ENCODE measurements at regions not wholly inside any gene's neighbourhood (a gene's known extent, or its start where the extent isn't known, plus 50 kb on each side); places are given as distances from the start of the nearest gene placed in this dataset.

DNA sequence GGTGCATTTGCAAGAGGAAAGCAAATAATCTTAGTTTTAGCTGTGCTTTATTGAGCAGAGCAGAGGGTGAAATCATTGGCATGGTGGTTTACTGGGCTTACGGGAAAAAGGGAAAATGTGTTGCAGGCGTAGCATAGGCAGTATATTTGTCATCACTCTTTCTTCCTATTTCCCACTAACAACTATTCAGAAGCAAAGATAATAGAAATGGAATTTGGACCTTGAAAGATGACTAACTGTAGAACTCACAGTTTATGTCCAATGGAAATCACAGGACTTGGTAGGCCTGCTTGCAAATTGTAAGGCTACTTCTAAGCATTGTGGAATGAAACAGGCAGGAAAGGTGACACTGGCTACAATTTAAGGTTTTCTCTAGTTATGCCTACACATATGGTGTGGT, 611.9 kb upstream of the MAN1A1 start:
- CTCF ChIA-PET: interaction anchor here (0.8 kb wide), 1 partner anchor 783 kb away, joined by 3 read pairs; no protein-coding TSS in a partner anchor
- POLR2A ChIA-PET (ENCODE audit: low non-redundant PET): no interaction called here
- DNase-seq (ENCODE audit: low spot score): no peak
- TF ChIP-seq, protein P1, sequence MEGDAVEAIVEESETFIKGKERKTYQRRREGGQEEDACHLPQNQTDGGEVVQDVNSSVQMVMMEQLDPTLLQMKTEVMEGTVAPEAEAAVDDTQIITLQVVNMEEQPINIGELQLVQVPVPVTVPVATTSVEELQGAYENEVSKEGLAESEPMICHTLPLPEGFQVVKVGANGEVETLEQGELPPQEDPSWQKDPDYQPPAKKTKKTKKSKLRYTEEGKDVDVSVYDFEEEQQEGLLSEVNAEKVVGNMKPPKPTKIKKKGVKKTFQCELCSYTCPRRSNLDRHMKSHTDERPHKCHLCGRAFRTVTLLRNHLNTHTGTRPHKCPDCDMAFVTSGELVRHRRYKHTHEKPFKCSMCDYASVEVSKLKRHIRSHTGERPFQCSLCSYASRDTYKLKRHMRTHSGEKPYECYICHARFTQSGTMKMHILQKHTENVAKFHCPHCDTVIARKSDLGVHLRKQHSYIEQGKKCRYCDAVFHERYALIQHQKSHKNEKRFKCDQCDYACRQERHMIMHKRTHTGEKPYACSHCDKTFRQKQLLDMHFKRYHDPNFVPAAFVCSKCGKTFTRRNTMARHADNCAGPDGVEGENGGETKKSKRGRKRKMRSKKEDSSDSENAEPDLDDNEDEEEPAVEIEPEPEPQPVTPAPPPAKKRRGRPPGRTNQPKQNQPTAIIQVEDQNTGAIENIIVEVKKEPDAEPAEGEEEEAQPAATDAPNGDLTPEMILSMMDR (conservative IDR thresholded peaks at IDR 0.05; ENCODE audit: low read depth): no peak
- H3K27ac ChIP-seq: no peak overlapping the region

DNA sequence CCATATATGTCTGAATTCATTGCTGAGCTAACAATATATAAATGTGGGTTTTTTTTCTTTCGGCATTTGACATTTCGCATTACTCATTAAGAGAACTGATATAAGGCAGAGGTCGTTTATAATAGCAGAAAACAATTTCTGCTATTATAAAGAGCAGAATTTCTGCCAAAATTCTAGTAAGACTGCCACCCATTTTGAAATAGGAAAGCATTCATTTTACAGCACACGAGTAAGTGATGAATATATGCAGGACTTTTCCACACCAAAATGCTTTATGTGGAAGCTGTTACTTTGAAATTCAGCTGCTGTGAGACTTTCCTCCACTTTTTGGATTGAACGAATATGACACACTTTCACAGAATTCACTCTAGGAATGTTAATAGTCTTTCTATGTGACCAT, 610.9 kb upstream of the MAN1A1 start:
- CTCF ChIA-PET: interaction anchor here (0.6 kb wide), 1 partner anchor 26 kb away, joined by 3 read pairs; no protein-coding TSS in a partner anchor
- no peak overlapping the region for H3K27ac ChIP-seq
- POLR2A ChIA-PET (ENCODE audit: low non-redundant PET): no interaction called here
- TF ChIP-seq, protein P1 (conservative IDR thresholded peaks at IDR 0.05; ENCODE audit: low read depth): no peak
- DNase-seq (ENCODE audit: low spot score): no peak

DNA sequence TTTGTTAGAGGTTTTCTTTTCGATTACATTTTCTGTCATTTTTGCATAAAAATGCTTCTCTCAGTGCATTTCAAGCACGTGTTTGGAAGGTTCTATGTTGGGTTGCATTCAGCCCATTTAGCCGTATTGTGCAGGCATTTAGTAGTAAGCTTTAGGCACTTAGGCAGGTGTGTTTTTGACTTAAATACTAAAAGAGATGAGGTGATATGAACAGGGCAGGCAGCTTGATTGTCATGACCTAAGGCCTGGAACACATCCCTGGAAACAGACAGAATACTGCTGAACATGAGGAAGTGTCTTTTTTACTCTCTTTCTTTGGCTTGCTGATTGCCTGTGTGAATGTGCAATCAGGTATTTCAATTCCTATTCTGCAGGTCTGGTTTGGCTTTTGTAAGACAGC, 610.5 kb upstream of the MAN1A1 start:
- POLR2A ChIA-PET (ENCODE audit: low non-redundant PET): no interaction called here
- TF ChIP-seq, protein P1 (conservative IDR thresholded peaks at IDR 0.05; ENCODE audit: low read depth): no peak
- no peak overlapping the region for H3K27ac ChIP-seq
- CTCF ChIA-PET: interaction anchor here (0.6 kb wide), 1 partner anchor 26 kb away, joined by 3 read pairs; no protein-coding TSS in a partner anchor
- no peak for DNase-seq (ENCODE audit: low spot score)

DNA sequence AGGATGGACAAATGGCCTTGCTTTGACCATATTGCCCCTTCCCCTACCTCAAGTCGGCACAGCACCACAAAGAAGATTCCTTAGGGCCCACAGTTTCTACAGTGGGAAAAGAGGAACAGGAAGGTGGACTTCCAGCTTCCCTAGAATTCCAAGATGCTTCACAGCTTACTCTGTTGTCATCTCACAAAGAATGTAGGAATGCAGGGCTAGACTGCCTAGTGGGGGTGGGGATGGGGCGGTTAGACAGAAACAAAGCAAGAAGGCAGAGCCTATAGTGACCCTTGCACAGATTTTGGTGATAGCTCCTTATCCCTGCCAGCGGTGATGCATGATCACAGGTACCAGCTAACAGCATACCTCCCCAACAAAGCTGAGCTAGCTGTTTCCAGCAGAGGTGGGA, 607.6 kb upstream of the MAN1A1 start:
- TF ChIP-seq, protein P1 (conservative IDR thresholded peaks at IDR 0.05; ENCODE audit: low read depth): no peak
- ChIA-PET CTCF (interaction anchor here (0.6 kb wide), 1 partner anchor 1199 kb away, joined by 5 read pairs; no protein-coding TSS in a partner anchor), POLR2A (ENCODE audit: low non-redundant PET) (no interaction called here)
- no peak for DNase-seq (ENCODE audit: low spot score)
- no peak overlapping the region for H3K27ac ChIP-seq

DNA sequence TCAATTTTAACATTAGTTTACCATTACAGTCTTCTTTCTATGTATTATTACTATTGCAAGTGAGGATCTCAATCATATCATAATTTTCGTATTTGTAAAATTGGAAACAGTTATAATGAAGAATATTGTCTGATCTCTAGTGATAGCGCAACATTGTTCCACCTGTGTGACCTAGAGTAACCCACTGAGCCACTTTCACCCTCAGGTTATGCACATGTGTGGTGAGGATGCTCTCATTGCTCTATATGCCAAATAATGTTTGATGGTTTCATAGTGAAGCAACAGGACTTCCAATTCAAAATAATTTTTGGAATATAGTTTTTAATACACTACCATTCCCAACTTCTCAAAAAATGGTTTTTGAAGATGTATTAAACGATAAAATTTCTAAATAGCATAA, 603.1 kb upstream of the MAN1A1 start:
- no peak overlapping the region for H3K27ac ChIP-seq
- TF ChIP-seq, protein P1 (conservative IDR thresholded peaks at IDR 0.05; ENCODE audit: low read depth): no peak
- POLR2A ChIA-PET (ENCODE audit: low non-redundant PET): no interaction called here
- DNase-seq (ENCODE audit: low spot score): no peak
- CTCF ChIA-PET: no interaction called here

DNA sequence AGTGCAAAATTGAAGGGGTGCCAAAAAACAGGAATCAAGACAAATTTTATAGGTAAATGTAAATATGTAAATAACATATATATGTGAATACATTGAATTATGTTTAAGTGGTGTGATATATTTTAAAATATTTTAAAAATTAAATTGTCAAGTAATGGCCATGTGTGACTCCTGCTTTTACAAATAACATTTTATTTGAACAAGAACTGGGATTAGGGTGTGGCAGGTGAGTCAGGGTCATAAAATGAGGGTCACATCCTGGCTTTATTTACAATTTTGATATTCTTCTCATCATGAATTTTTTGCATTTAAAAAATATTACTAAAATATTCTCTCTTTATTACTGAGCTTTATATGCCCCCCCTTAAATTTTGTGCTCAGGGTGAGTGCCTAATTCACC, 601.1 kb upstream of the MAN1A1 start:
- H3K27ac ChIP-seq: no peak overlapping the region
- TF ChIP-seq, protein P1 (conservative IDR thresholded peaks at IDR 0.05; ENCODE audit: low read depth): no peak
- CTCF ChIA-PET: interaction anchor here (0.6 kb wide), 1 partner anchor 174 kb away, joined by 4 read pairs; no protein-coding TSS in a partner anchor
- DNase-seq (ENCODE audit: low spot score): no peak
- POLR2A ChIA-PET (ENCODE audit: low non-redundant PET): no interaction called here
